ENCODE measurements at regions not wholly inside any gene's neighbourhood (a gene's known extent, or its start where the extent isn't known, plus 50 kb on each side); places are given as distances from the start of the nearest gene placed in this dataset.

- Histone ChIP-seq H2BK12ac (ENCODE audit: low read length) (no peak overlapping the region), H3K23ac (ENCODE audit: low read depth, low read length, poor library complexity) (no peak overlapping the region), H3K36me3 (replicated peaks in 1 of 2; ENCODE audit: control insufficient read depth in 2 of 2, insufficient read depth in 2 of 2, low read length in 2 of 2) (no peaks in the 10 kb centered on the region), H2AK5ac (ENCODE audit: low read depth, low read length) (no peak overlapping the region), H2BK120ac (ENCODE audit: low read depth, low read length) (no peak overlapping the region), H3K18ac (ENCODE audit: low read length) (no peak overlapping the region), H3K27ac (replicated peaks; ENCODE audit: low read length) (no peak overlapping the region), H2AFZ (ENCODE audit: low read length) (no peak overlapping the region), H4K91ac (ENCODE audit: low read depth, low read length, poor library complexity) (no peak overlapping the region), H3K14ac (ENCODE audit: low read length) (no peak overlapping the region), H3K4me2 (ENCODE audit: insufficient read depth, low read length, poor library complexity, severe bottlenecking) (no peak overlapping the region), H3K9ac (ENCODE audit: low read depth, low read length, poor library complexity) (no peak overlapping the region), H3K79me1 (ENCODE audit: low read depth, low read length) (no peaks in the 10 kb centered on the region), H3K4me1 (ENCODE audit: control insufficient read depth in 2 of 2, insufficient read depth in 1 of 2, low read depth in 1 of 2, low read length in 2 of 2) (no peaks in the 10 kb centered on the region), H2BK5ac (ENCODE audit: low read length) (no peak overlapping the region), H3K4me3 (ENCODE audit: low read length in 2 of 2) (no peak overlapping the region), H3K9me3 (replicated peaks in 1 of 2; ENCODE audit: control insufficient read depth in 2 of 2, insufficient read depth in 1 of 2, low read depth in 1 of 2, low read length in 2 of 2) (no peaks in the 10 kb centered on the region), H2BK15ac (ENCODE audit: low read length) (no peak overlapping the region), H4K8ac (ENCODE audit: low read depth, low read length) (no peak overlapping the region), H3K27me3 (ENCODE audit: control insufficient read depth in 3 of 3, insufficient read depth in 3 of 3, low read depth in 1 of 3, low read length in 3 of 3) (no peaks in the 10 kb centered on the region), H3K4ac (ENCODE audit: low read length) (no peak overlapping the region)
- WGBS, 2 donors (ENCODE audit: extremely low coverage in 2 of 2, insufficient read length in 2 of 2, insufficient replicate concordance in 1 of 2) = no CpG with 5 or more reads among the region's 2 CpGs
- DNase-seq (ENCODE audit: low spot score) = no peak
These were observed 395.7 kb upstream of the NOVA1 start for GRCh38 chr14:26993556-26993955.

DNA sequence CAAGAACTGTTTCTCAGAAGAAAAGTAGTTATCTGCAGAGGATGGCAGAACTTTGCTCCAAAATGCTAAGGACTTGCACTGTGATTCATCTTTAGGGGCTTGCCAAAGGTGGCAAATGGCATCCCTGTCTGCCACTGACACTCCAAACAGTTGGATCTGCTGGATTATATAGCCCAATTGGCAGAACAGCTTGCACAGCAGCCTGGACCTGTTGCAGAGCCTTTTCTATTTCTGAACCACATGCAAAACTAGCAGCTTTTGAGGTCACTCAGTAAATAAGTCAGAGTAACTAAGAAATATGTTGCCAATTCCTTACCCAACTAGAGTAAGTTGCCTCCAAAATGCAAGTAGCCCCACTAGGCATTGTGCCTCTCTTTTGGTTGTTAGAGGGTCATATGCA is 397.5 kb upstream of the NOVA1 start:
- H3K36me3 ChIP-seq (replicated peaks in 1 of 2; ENCODE audit: control insufficient read depth in 2 of 2, insufficient read depth in 2 of 2, low read length in 2 of 2) = no peaks in the 10 kb centered on the region
- H4K8ac ChIP-seq (ENCODE audit: low read depth, low read length) = no peak overlapping the region
- H2BK120ac ChIP-seq (ENCODE audit: low read depth, low read length) = no peak overlapping the region
- H3K18ac ChIP-seq (ENCODE audit: low read length) = no peak overlapping the region
- H3K4me1 ChIP-seq (ENCODE audit: control insufficient read depth in 2 of 2, insufficient read depth in 1 of 2, low read depth in 1 of 2, low read length in 2 of 2) = no peaks in the 10 kb centered on the region
- no peak overlapping the region for H3K23ac ChIP-seq (ENCODE audit: low read depth, low read length, poor library complexity)
- no peak for DNase-seq (ENCODE audit: low spot score)
- no peaks in the 10 kb centered on the region for H3K27me3 ChIP-seq (ENCODE audit: control insufficient read depth in 3 of 3, insufficient read depth in 3 of 3, low read depth in 1 of 3, low read length in 3 of 3)
- H2AK5ac ChIP-seq (ENCODE audit: low read depth, low read length) = no peak overlapping the region
- no peaks in the 10 kb centered on the region for H3K79me1 ChIP-seq (ENCODE audit: low read depth, low read length)
- no peak overlapping the region for H4K91ac ChIP-seq (ENCODE audit: low read depth, low read length, poor library complexity)
- H3K9ac ChIP-seq (ENCODE audit: low read depth, low read length, poor library complexity) = no peak overlapping the region
- no peak overlapping the region for H3K4me2 ChIP-seq (ENCODE audit: insufficient read depth, low read length, poor library complexity, severe bottlenecking)
- H2BK12ac ChIP-seq (ENCODE audit: low read length) = no peak overlapping the region
- no peak overlapping the region for H3K4ac ChIP-seq (ENCODE audit: low read length)
- H2BK15ac ChIP-seq (ENCODE audit: low read length) = no peak overlapping the region
- H3K14ac ChIP-seq (ENCODE audit: low read length) = no peak overlapping the region
- no peak overlapping the region for H2BK5ac ChIP-seq (ENCODE audit: low read length)
- H3K27ac ChIP-seq (replicated peaks; ENCODE audit: low read length) = no peak overlapping the region
- H3K9me3 ChIP-seq (replicated peaks in 1 of 2; ENCODE audit: control insufficient read depth in 2 of 2, insufficient read depth in 1 of 2, low read depth in 1 of 2, low read length in 2 of 2) = no peaks in the 10 kb centered on the region
- no peak overlapping the region for H3K4me3 ChIP-seq (ENCODE audit: low read length in 2 of 2)
- H2AFZ ChIP-seq (ENCODE audit: low read length) = no peak overlapping the region

DNA sequence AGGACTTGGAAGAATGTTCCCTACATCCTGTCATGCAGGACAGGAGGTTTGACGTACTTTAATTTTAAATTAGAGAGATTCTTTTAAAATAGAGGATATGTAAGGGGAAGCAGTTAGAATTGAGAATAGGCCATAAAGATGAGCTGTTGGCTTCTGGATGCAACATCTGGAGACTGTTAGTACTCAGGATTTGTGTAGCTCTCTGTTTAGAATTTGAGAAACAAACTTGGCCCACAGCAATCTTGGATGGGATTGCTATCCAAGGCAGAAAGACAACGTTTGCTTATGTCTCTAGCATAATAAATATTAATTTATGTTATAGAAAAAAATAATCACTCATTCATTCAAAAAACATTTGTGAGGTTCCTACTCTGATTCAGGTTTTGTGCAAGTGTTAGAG is 398.4 kb upstream of the NOVA1 start:
- Histone ChIP-seq H2AK5ac (ENCODE audit: low read depth, low read length) (no peak overlapping the region), H3K36me3 (replicated peaks in 1 of 2; ENCODE audit: control insufficient read depth in 2 of 2, insufficient read depth in 2 of 2, low read length in 2 of 2) (no peaks in the 10 kb centered on the region), H3K14ac (ENCODE audit: low read length) (no peak overlapping the region), H3K4me1 (ENCODE audit: control insufficient read depth in 2 of 2, insufficient read depth in 1 of 2, low read depth in 1 of 2, low read length in 2 of 2) (no peaks in the 10 kb centered on the region), H4K8ac (ENCODE audit: low read depth, low read length) (no peak overlapping the region), H3K9ac (ENCODE audit: low read depth, low read length, poor library complexity) (no peak overlapping the region), H3K4ac (ENCODE audit: low read length) (no peak overlapping the region), H3K9me3 (replicated peaks in 1 of 2; ENCODE audit: control insufficient read depth in 2 of 2, insufficient read depth in 1 of 2, low read depth in 1 of 2, low read length in 2 of 2) (no peaks in the 10 kb centered on the region), H3K23ac (ENCODE audit: low read depth, low read length, poor library complexity) (no peak overlapping the region), H4K91ac (ENCODE audit: low read depth, low read length, poor library complexity) (no peak overlapping the region), H2BK12ac (ENCODE audit: low read length) (no peak overlapping the region), H2BK15ac (ENCODE audit: low read length) (no peak overlapping the region), H3K79me1 (ENCODE audit: low read depth, low read length) (no peaks in the 10 kb centered on the region), H3K4me2 (ENCODE audit: insufficient read depth, low read length, poor library complexity, severe bottlenecking) (no peak overlapping the region), H3K27ac (replicated peaks; ENCODE audit: low read length) (no peak overlapping the region), H3K4me3 (ENCODE audit: low read length in 2 of 2) (no peak overlapping the region), H2BK5ac (ENCODE audit: low read length) (no peak overlapping the region), H2AFZ (ENCODE audit: low read length) (no peak overlapping the region), H3K18ac (ENCODE audit: low read length) (no peak overlapping the region), H2BK120ac (ENCODE audit: low read depth, low read length) (no peak overlapping the region), H3K27me3 (ENCODE audit: control insufficient read depth in 3 of 3, insufficient read depth in 3 of 3, low read depth in 1 of 3, low read length in 3 of 3) (no peaks in the 10 kb centered on the region)
- no peak for DNase-seq (ENCODE audit: low spot score)
- no CpG with 5 or more reads among the region's 2 CpGs for WGBS, 2 donors (ENCODE audit: extremely low coverage in 2 of 2, insufficient read length in 2 of 2, insufficient replicate concordance in 1 of 2)

GRCh38 chr14:27002179-27002578 is 404.3 kb upstream of the NOVA1 start:
- H3K36me3 ChIP-seq (replicated peaks in 1 of 2; ENCODE audit: control insufficient read depth in 2 of 2, insufficient read depth in 2 of 2, low read length in 2 of 2) = no peaks in the 10 kb centered on the region
- no peak overlapping the region for H4K91ac ChIP-seq (ENCODE audit: low read depth, low read length, poor library complexity)
- H3K4me3 ChIP-seq (ENCODE audit: low read length in 2 of 2) = no peak overlapping the region
- no peak overlapping the region for H4K8ac ChIP-seq (ENCODE audit: low read depth, low read length)
- H3K23ac ChIP-seq (ENCODE audit: low read depth, low read length, poor library complexity) = no peak overlapping the region
- H3K4me2 ChIP-seq (ENCODE audit: insufficient read depth, low read length, poor library complexity, severe bottlenecking) = no peak overlapping the region
- no peak overlapping the region for H2BK120ac ChIP-seq (ENCODE audit: low read depth, low read length)
- no CpG with 5 or more reads among the region's 2 CpGs for WGBS, 2 donors (ENCODE audit: extremely low coverage in 2 of 2, insufficient read length in 2 of 2, insufficient replicate concordance in 1 of 2)
- H3K9me3 ChIP-seq (replicated peaks in 1 of 2; ENCODE audit: control insufficient read depth in 2 of 2, insufficient read depth in 1 of 2, low read depth in 1 of 2, low read length in 2 of 2) = no peaks in the 10 kb centered on the region
- H3K4me1 ChIP-seq (ENCODE audit: control insufficient read depth in 2 of 2, insufficient read depth in 1 of 2, low read depth in 1 of 2, low read length in 2 of 2) = no peaks in the 10 kb centered on the region
- H3K9ac ChIP-seq (ENCODE audit: low read depth, low read length, poor library complexity) = no peak overlapping the region
- H3K27ac ChIP-seq (replicated peaks; ENCODE audit: low read length) = no peak overlapping the region
- no peak overlapping the region for H3K14ac ChIP-seq (ENCODE audit: low read length)
- no peak for DNase-seq (ENCODE audit: low spot score)
- H3K4ac ChIP-seq (ENCODE audit: low read length) = no peak overlapping the region
- H2AFZ ChIP-seq (ENCODE audit: low read length) = no peak overlapping the region
- no peak overlapping the region for H3K18ac ChIP-seq (ENCODE audit: low read length)
- no peak overlapping the region for H2BK15ac ChIP-seq (ENCODE audit: low read length)
- no peak overlapping the region for H2BK5ac ChIP-seq (ENCODE audit: low read length)
- H2BK12ac ChIP-seq (ENCODE audit: low read length) = no peak overlapping the region
- H2AK5ac ChIP-seq (ENCODE audit: low read depth, low read length) = no peak overlapping the region
- H3K79me1 ChIP-seq (ENCODE audit: low read depth, low read length) = no peaks in the 10 kb centered on the region
- H3K27me3 ChIP-seq (ENCODE audit: control insufficient read depth in 3 of 3, insufficient read depth in 3 of 3, low read depth in 1 of 3, low read length in 3 of 3) = no peaks in the 10 kb centered on the region

All from neuronal stem cell (in vitro differentiated cells).